DOHH2 (cell line): ENCODE measurements at regions not wholly inside any gene's neighbourhood (a gene's known extent, or its start where the extent isn't known, plus 50 kb on each side); places are given as distances from the start of the nearest gene placed in this dataset.

Experiments used
- H3F3A ChIP-seq: fragments of 200-600 bp; sonication (generic), shearing (Covaris generic); 2 replicates; pipeline ENCODE4 v1.6.0; 2016; ENCODE audit warnings: antibody characterized with exemption, mild to moderate bottlenecking; ENCODE audit not compliant: control insufficient read depth, insufficient read depth
- H3K27ac ChIP-seq: fragments of 200-600 bp; sonication (generic); 2 replicates; pipeline ENCODE4 v1.5.1; 2014; ENCODE audit warnings: low read depth, mild to moderate bottlenecking, low read length, moderate library complexity
- H3K27me3 ChIP-seq: fragments of 200-600 bp; sonication (generic); 2 replicates; pipeline ENCODE4 v1.6.1; 2014; ENCODE audit warnings: mild to moderate bottlenecking, low read length, mixed read lengths; ENCODE audit not compliant: control insufficient read depth
- H3K36me3 ChIP-seq: fragments of 200-600 bp; sonication (generic); 2 replicates; pipeline ENCODE4 v1.6.1; 2014; ENCODE audit warnings: mild to moderate bottlenecking, low read length, moderate library complexity, mixed read lengths; ENCODE audit not compliant: control insufficient read depth
- H3K4me1 ChIP-seq: fragments of 200-600 bp; sonication (generic); 2 replicates; pipeline ENCODE4 v1.6.1; 2014; ENCODE audit warnings: mild to moderate bottlenecking, low read length, mixed read lengths; ENCODE audit not compliant: control insufficient read depth
- H3K4me2 ChIP-seq: fragments of 200-600 bp; sonication (generic); 2 replicates; pipeline ENCODE4 v1.6.0; 2014; ENCODE audit warnings: mild to moderate bottlenecking, low read length, moderate library complexity
- H3K4me3 ChIP-seq: fragments of 200-600 bp; sonication (generic); 2 replicates; pipeline ENCODE4 v1.5.1; 2014; ENCODE audit warnings: mild to moderate bottlenecking, low read length, mixed read lengths
- H3K79me2 ChIP-seq: fragments of 200-600 bp; sonication (generic); 2 replicates; pipeline ENCODE4 v1.6.1; 2014; ENCODE audit warnings: mild to moderate bottlenecking, low read length, mixed read lengths; ENCODE audit not compliant: control insufficient read depth
- H3K9me2 ChIP-seq: fragments of 200-600 bp; sonication (generic); replicated peaks from 2 replicates; pipeline ENCODE4 v1.6.1; 2014; ENCODE audit warnings: mild to moderate bottlenecking, low read length, mixed read lengths; ENCODE audit not compliant: control insufficient read depth
- H3K9me3 ChIP-seq: fragments of 200-600 bp; sonication (generic); 2 replicates; pipeline ENCODE4 v1.6.1; 2014; ENCODE audit warnings: antibody characterized with exemption, low read length, mixed read lengths; ENCODE audit not compliant: control insufficient read depth, insufficient read depth
- H4K20me1 ChIP-seq: fragments of 200-600 bp; sonication (generic); 2 replicates; pipeline ENCODE4 v1.6.0; 2014; ENCODE audit warnings: low read depth, mild to moderate bottlenecking, antibody characterized with exemption, low read length, moderate library complexity; ENCODE audit not compliant: control insufficient read depth, insufficient read depth
- EZH2phosphoT487 ChIP-seq: fragments of 200-600 bp; sonication (generic); IDR thresholded peaks from 2 replicates; pipeline ENCODE4 v1.6.1; 2017; ENCODE audit warnings: borderline replicate concordance, mild to moderate bottlenecking, antibody characterized with exemption, low read length, moderate library complexity, mixed read lengths
- TF ChIP-seq, protein P1 (sequence below): fragments of 200-600 bp; sonication (generic); IDR thresholded peaks from one replicate; pipeline ENCODE4 v1.5.1; 2014; ENCODE audit warnings: antibody characterized with exemption, mild to moderate bottlenecking, low read depth, low read length; ENCODE audit not compliant: poor library complexity, severe bottlenecking

GRCh38 chr12:82537436-82537835, 149.3 kb upstream of the TMTC2 start:
- Histone ChIP-seq H3K27ac (no peak overlapping the region), H4K20me1 (no peaks in the 10 kb centered on the region), H3K9me3 (no peaks in the 10 kb centered on the region), H3K36me3 (no peaks in the 10 kb centered on the region), H3K79me2 (no peaks in the 10 kb centered on the region), H3K4me2 (no peak overlapping the region), H3F3A (no peaks in the 10 kb centered on the region), H3K27me3 (no peaks in the 10 kb centered on the region), H3K9me2 (no peaks in the 10 kb centered on the region), H3K4me3 (no peak overlapping the region), H3K4me1 (no peaks in the 10 kb centered on the region)
- TF ChIP-seq, protein P1, sequence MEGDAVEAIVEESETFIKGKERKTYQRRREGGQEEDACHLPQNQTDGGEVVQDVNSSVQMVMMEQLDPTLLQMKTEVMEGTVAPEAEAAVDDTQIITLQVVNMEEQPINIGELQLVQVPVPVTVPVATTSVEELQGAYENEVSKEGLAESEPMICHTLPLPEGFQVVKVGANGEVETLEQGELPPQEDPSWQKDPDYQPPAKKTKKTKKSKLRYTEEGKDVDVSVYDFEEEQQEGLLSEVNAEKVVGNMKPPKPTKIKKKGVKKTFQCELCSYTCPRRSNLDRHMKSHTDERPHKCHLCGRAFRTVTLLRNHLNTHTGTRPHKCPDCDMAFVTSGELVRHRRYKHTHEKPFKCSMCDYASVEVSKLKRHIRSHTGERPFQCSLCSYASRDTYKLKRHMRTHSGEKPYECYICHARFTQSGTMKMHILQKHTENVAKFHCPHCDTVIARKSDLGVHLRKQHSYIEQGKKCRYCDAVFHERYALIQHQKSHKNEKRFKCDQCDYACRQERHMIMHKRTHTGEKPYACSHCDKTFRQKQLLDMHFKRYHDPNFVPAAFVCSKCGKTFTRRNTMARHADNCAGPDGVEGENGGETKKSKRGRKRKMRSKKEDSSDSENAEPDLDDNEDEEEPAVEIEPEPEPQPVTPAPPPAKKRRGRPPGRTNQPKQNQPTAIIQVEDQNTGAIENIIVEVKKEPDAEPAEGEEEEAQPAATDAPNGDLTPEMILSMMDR = no peak
- TF ChIP-seq EZH2phosphoT487 = no peak

DNA sequence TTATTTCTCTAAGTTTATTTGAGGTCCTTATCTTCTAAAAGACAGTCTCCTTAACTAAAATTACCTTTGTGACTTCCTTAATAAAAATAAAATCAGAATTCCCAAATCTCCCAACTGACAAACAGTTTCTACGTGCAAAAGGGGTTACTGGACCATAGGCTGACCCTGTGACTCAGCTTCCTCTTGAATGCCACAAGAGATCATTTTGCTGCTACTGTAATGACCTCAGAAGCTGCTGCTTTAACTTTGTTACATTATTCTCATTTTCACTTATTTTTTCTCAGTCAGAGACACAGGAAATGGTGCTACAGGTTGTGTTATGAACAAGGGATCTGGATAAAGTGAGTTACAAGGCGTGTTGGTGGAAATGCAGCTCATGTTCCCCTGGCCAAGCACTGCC, 132.2 kb upstream of the TMTC2 start:
- Histone ChIP-seq H3K4me1 (no peaks in the 10 kb centered on the region; the same call in 1 of the 2 replicates), H3K4me3 (no peak overlapping the region), H3K4me2 (no peak overlapping the region), H3F3A (no peaks in the 10 kb centered on the region), H3K9me3 (0 out of 2 replicates have a peak, but pooled peaks cover 2% of the 10 kb centered on the region), H3K36me3 (no peaks in the 10 kb centered on the region), H3K27me3 (no peaks in the 10 kb centered on the region), H3K9me2 (no peaks in the 10 kb centered on the region), H4K20me1 (no peaks in the 10 kb centered on the region), H3K27ac (no peak overlapping the region), H3K79me2 (no peaks in the 10 kb centered on the region)
- TF ChIP-seq, protein P1 = no peak
- TF ChIP-seq EZH2phosphoT487 = no peak

- H3K4me3 ChIP-seq = no peak overlapping the region
- H3K4me1 ChIP-seq = no peaks in the 10 kb centered on the region; the same call in 1 of the 2 replicates
- no peaks in the 10 kb centered on the region for H4K20me1 ChIP-seq
- H3K79me2 ChIP-seq = no peaks in the 10 kb centered on the region
- no peak for TF ChIP-seq EZH2phosphoT487
- TF ChIP-seq, protein P1 = no peak
- 0 out of 2 replicates have a peak, but pooled peaks cover 2% of the 10 kb centered on the region for H3K9me3 ChIP-seq
- H3K27ac ChIP-seq = no peak overlapping the region
- H3K9me2 ChIP-seq = no peaks in the 10 kb centered on the region
- H3K36me3 ChIP-seq = no peaks in the 10 kb centered on the region
- H3K4me2 ChIP-seq = no peak overlapping the region
- H3F3A ChIP-seq = no peaks in the 10 kb centered on the region
- H3K27me3 ChIP-seq = no peaks in the 10 kb centered on the region
Measured at GRCh38 chr12:82555699-82556098, 131.0 kb upstream of the TMTC2 start.
